A549 (cell line): ENCODE measurements at regions not wholly inside any gene's neighbourhood (a gene's known extent, or its start where the extent isn't known, plus 50 kb on each side); places are given as distances from the start of the nearest gene placed in this dataset.

Experiments used
- ATAC-seq, 2 experiments: fragments of 200-7000 bp in 1 of 2; fragments of >200 bp in 1 of 2; cut with Nextera tagmentation in 1 of 2; cut with Tn5 transposase in 1 of 2; 3 replicates each; pipeline versions ENCODE4 v1.8.0 to v1.9.1; 2018 to 2020; ENCODE audit warnings: mild to moderate bottlenecking in 1 of 2, moderate library complexity in 1 of 2
- CTCF ChIA-PET: fragments of 300-600 bp; sonication (Branson Sonifier 250); formaldehyde crosslinking; extraction: SDS; loops from one replicate; lab custom pipeline; 2021; ENCODE audit warnings: antibody characterized with exemption, inconsistent platforms; lab: Yijun Ruan, JAX
- POLR2A ChIA-PET: fragments of 350-600 bp; formaldehyde crosslinking; extraction: SDS; loops from one replicate; lab custom pipeline; 2021; ENCODE audit warnings: antibody characterized with exemption, inconsistent platforms; lab: Yijun Ruan, JAX
- DNase-seq, 2 experiments: peaks; one replicate each; pipeline versions ENCODE4 v3.0.0 to v3.0.0-alpha.2; 2011 to 2016; ENCODE audit warnings: low read depth in 1 of 2, low spot score in 1 of 2
- FAIRE-seq: peaks from 2 replicates; lab custom pipeline; 2011; peaks lifted over from hg19 to GRCh38; lab: Jason Lieb, UNC
- H3K27ac ChIP-seq, 2 experiments: fragments of >200 bp; sonication (Bioruptor Twin); formaldehyde crosslinking; 3 replicates each; pipeline ENCODE4 v1.5.1; 2016 to 2017
- H3K4me1 ChIP-seq: fragments of >200 bp; sonication (Bioruptor Twin); formaldehyde crosslinking; 3 replicates; pipeline ENCODE4 v1.6.1; 2016
- H3K4me2 ChIP-seq: fragments of >200 bp; sonication (Bioruptor Twin); formaldehyde crosslinking; 3 replicates; pipeline ENCODE4 v1.6.1; 2016
- H3K4me3 ChIP-seq: fragments of >200 bp; sonication (Bioruptor Twin); formaldehyde crosslinking; 3 replicates; pipeline ENCODE4 v1.5.1; 2016
- H3K9me3 ChIP-seq: fragments of >200 bp; sonication (Bioruptor Twin); formaldehyde crosslinking; 3 replicates; pipeline ENCODE4 v1.6.1; 2016
- CBX2 ChIP-seq: fragments of 200-600 bp; sonication (generic); IDR thresholded peaks from 2 replicates; pipeline ENCODE4 v1.6.1; 2016; ENCODE audit warnings: low read depth, mild to moderate bottlenecking, borderline replicate concordance
- CEBPB ChIP-seq, 2 experiments: fragments of >200 bp in 1 of 2; sonication (Bioruptor Twin) in 1 of 2; formaldehyde crosslinking in 1 of 2; IDR thresholded peaks; 2 replicates each; pipeline ENCODE4 v1.6.1; 2012 to 2016
- CHD4 ChIP-seq: fragments of 200-600 bp; sonication (generic); IDR thresholded peaks from 2 replicates; pipeline ENCODE4 v1.6.1; 2016; ENCODE audit warnings: antibody characterized with exemption, mild to moderate bottlenecking, borderline replicate concordance
- EHF ChIP-seq: fragments of 250-450 bp; sonication (Bioruptor Pico); IDR thresholded peaks from 2 replicates; pipeline ENCODE4 v1.5.0; 2020; ENCODE audit warnings: mild to moderate bottlenecking
- EHMT2 ChIP-seq: fragments of 200-600 bp; sonication (generic); IDR thresholded peaks from 2 replicates; pipeline ENCODE4 v1.6.1; 2016; ENCODE audit warnings: antibody characterized with exemption, low read depth, mild to moderate bottlenecking, moderate library complexity
- EP300 ChIP-seq, 2 experiments: fragments of >200 bp; sonication (Bioruptor Twin); formaldehyde crosslinking; IDR thresholded peaks; 2 replicates in 1 of 2; 3 replicates in 1 of 2; pipeline ENCODE4 v1.6.1; 2016 to 2017
- ESRRA ChIP-seq: fragments of 150-350 bp; IDR thresholded peaks from 2 replicates; pipeline ENCODE4 v1.6.1; 2014; ENCODE audit warnings: mild to moderate bottlenecking, low read length, borderline replicate concordance
- FOSB ChIP-seq: fragments of 250-450 bp; sonication (Bioruptor Pico); IDR thresholded peaks from 2 replicates; pipeline ENCODE4 v1.5.0; 2020; ENCODE audit warnings: mild to moderate bottlenecking, moderate library complexity
- FOSL2 ChIP-seq, 2 experiments: fragments of 450-650 bp in 1 of 2; fragments of >200 bp in 1 of 2; sonication (Bioruptor Twin) in 1 of 2; formaldehyde crosslinking; IDR thresholded peaks; 2 replicates each; pipeline versions ENCODE4 v1.5.0 to v1.6.1; 2016 to 2020; ENCODE audit warnings: mild to moderate bottlenecking in 1 of 2, moderate library complexity in 1 of 2
- HEYL ChIP-seq: fragments of 250-450 bp; sonication (Bioruptor Pico); IDR thresholded peaks from 2 replicates; pipeline ENCODE4 v1.8.0; 2021; ENCODE audit warnings: mild to moderate bottlenecking, moderate library complexity
- HOXB13 ChIP-seq: fragments of 250-450 bp; sonication (Bioruptor Pico); IDR thresholded peaks from 2 replicates; pipeline ENCODE4 v1.5.0; 2020; ENCODE audit warnings: low read depth, mild to moderate bottlenecking, moderate library complexity
- HOXB5 ChIP-seq: fragments of 250-450 bp; sonication (Bioruptor Pico); IDR thresholded peaks from 2 replicates; pipeline ENCODE4 v1.5.0; 2020; ENCODE audit warnings: mild to moderate bottlenecking, moderate library complexity
- JUN ChIP-seq, 2 experiments: fragments of >200 bp; sonication (Bioruptor Twin); formaldehyde crosslinking; IDR thresholded peaks; 2 replicates in 1 of 2; 3 replicates in 1 of 2; pipeline ENCODE4 v1.6.1; 2016 to 2017
- KDM1A ChIP-seq: fragments of 200-600 bp; sonication (generic); IDR thresholded peaks from 2 replicates; pipeline ENCODE4 v1.6.1; 2016; ENCODE audit warnings: low read depth, mild to moderate bottlenecking
- MAZ ChIP-seq: fragments of 150-350 bp; IDR thresholded peaks from 2 replicates; pipeline ENCODE4 v1.6.1; 2014; ENCODE audit warnings: antibody characterized with exemption, low read depth, low read length, borderline replicate concordance
- NPAS2 ChIP-seq: fragments of 250-450 bp; sonication (Bioruptor Pico); IDR thresholded peaks from 2 replicates; pipeline ENCODE4 v1.8.0; 2022; ENCODE audit warnings: mild to moderate bottlenecking, moderate library complexity, borderline replicate concordance
- RAD21 ChIP-seq, 2 experiments: fragments of >200 bp in 1 of 2; sonication (Bioruptor Twin) in 1 of 2; formaldehyde crosslinking in 1 of 2; IDR thresholded peaks in 1 of 2; conservative IDR thresholded peaks in 1 of 2; 2 replicates in 1 of 2; 3 replicates in 1 of 2; pipeline ENCODE4 v1.6.1; 2012 to 2018; ENCODE audit warnings: inconsistent platforms in 1 of 2
- RARB ChIP-seq: fragments of 250-450 bp; sonication (Bioruptor Pico); IDR thresholded peaks from 2 replicates; pipeline ENCODE4 v1.8.0; 2021; ENCODE audit warnings: mild to moderate bottlenecking, moderate library complexity
- RFX5 ChIP-seq: fragments of 450-650 bp; IDR thresholded peaks from 2 replicates; pipeline ENCODE4 v1.7.1; 2014; ENCODE audit warnings: antibody characterized with exemption, mild to moderate bottlenecking, moderate library complexity
- RNF2 ChIP-seq: fragments of 200-600 bp; sonication (generic); IDR thresholded peaks from 2 replicates; pipeline ENCODE4 v1.6.1; 2016; ENCODE audit warnings: low read depth, mild to moderate bottlenecking, antibody characterized with exemption, moderate library complexity, borderline replicate concordance
- SMC3 ChIP-seq: fragments of >200 bp; sonication (Bioruptor Twin); formaldehyde crosslinking; IDR thresholded peaks from 3 replicates; pipeline ENCODE4 v1.6.1; 2018; ENCODE audit warnings: inconsistent platforms
- ZC3H11A ChIP-seq: fragments of 450-650 bp; IDR thresholded peaks from 2 replicates; pipeline ENCODE4 v1.6.1; 2014; ENCODE audit warnings: antibody characterized with exemption, mild to moderate bottlenecking
- ZNF302 ChIP-seq: fragments of 250-450 bp; sonication (Bioruptor Pico); IDR thresholded peaks from 2 replicates; pipeline ENCODE4 v1.9.0; 2021; ENCODE audit warnings: inconsistent platforms, mild to moderate bottlenecking, moderate library complexity
- WGBS: methylation state at CpG from one replicate; pipeline ENCODE4 v1.1.6; 2017; ENCODE audit errors: missing lambda C conversion rate; 5-methylcytosine and 5-hydroxymethylcytosine counted together
- TF ChIP-seq, protein P1 (sequence below): fragments of >200 bp; sonication (Bioruptor Twin); formaldehyde crosslinking; IDR thresholded peaks from 2 replicates; pipeline ENCODE4 v1.6.1; 2016
- TF ChIP-seq, protein P2 (sequence below): fragments of 250-450 bp; sonication (Bioruptor Pico); IDR thresholded peaks from 2 replicates; pipeline ENCODE4 v1.5.0; 2021; ENCODE audit warnings: mild to moderate bottlenecking, moderate library complexity, borderline replicate concordance
- TF ChIP-seq, protein P3 (sequence below): fragments of >200 bp; sonication (Bioruptor Twin); formaldehyde crosslinking; IDR thresholded peaks from 3 replicates; pipeline ENCODE4 v1.5.1; 2016
- TF ChIP-seq, protein P4 (sequence below): IDR thresholded peaks from 2 replicates; pipeline ENCODE4 v1.6.1; 2012
- TF ChIP-seq, protein P5 (sequence below): IDR thresholded peaks from 2 replicates; pipeline ENCODE4 v1.6.1; 2012

DNA sequence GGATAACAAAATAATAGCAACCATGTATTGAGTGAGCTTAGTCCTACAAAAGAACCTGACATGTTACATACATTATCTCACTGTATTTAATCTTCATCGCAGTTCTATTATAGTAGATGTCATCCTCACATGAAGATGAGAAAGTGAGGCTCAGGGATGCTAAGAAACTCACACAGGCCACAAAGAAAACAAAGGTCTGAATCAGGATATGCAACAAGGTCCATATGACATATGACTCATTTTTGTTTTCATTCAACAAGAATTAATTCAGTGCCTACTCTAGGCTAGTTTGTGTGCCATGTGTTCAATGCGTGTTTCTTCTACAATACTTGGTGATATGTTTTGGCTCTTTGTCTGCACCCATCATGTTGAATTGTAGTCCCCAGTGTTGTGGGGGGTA lies 219.7 kb upstream of the EPHA4 start:
- H3K4me1 ChIP-seq, result no peaks in the 10 kb centered on the region
- CTCF ChIA-PET, result no interaction called here
- H3K4me2 ChIP-seq, result no peak overlapping the region
- POLR2A ChIA-PET, result no interaction called here
- no peak for TF ChIP-seq JUN (IDR thresholded peaks at IDR 0.05)
- TF ChIP-seq MAZ, result no peak
- TF ChIP-seq FOSB (CRISPR knock-in tag), result no peak
- TF ChIP-seq FOSL2 (IDR thresholded peaks at IDR 0.05), result no peak
- no peak for TF ChIP-seq FOSL2 (CRISPR knock-in tag; IDR thresholded peaks at IDR 0.05)
- TF ChIP-seq, protein P1, sequence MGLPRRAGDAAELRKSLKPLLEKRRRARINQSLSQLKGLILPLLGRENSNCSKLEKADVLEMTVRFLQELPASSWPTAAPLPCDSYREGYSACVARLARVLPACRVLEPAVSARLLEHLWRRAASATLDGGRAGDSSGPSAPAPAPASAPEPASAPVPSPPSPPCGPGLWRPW, result no peak
- no peak for TF ChIP-seq RARB (CRISPR knock-in tag)
- TF ChIP-seq RNF2, result no peak
- TF ChIP-seq RFX5, result no peak
- TF ChIP-seq, protein P2, sequence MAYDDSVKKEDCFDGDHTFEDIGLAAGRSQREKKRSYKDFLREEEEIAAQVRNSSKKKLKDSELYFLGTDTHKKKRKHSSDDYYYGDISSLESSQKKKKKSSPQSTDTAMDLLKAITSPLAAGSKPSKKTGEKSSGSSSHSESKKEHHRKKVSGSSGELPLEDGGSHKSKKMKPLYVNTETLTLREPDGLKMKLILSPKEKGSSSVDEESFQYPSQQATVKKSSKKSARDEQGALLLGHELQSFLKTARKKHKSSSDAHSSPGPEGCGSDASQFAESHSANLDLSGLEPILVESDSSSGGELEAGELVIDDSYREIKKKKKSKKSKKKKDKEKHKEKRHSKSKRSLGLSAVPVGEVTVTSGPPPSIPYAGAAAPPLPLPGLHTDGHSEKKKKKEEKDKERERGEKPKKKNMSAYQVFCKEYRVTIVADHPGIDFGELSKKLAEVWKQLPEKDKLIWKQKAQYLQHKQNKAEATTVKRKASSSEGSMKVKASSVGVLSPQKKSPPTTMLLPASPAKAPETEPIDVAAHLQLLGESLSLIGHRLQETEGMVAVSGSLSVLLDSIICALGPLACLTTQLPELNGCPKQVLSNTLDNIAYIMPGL, result no peak
- TF ChIP-seq HOXB13 (CRISPR knock-in tag), result no peak
- TF ChIP-seq, protein P3, sequence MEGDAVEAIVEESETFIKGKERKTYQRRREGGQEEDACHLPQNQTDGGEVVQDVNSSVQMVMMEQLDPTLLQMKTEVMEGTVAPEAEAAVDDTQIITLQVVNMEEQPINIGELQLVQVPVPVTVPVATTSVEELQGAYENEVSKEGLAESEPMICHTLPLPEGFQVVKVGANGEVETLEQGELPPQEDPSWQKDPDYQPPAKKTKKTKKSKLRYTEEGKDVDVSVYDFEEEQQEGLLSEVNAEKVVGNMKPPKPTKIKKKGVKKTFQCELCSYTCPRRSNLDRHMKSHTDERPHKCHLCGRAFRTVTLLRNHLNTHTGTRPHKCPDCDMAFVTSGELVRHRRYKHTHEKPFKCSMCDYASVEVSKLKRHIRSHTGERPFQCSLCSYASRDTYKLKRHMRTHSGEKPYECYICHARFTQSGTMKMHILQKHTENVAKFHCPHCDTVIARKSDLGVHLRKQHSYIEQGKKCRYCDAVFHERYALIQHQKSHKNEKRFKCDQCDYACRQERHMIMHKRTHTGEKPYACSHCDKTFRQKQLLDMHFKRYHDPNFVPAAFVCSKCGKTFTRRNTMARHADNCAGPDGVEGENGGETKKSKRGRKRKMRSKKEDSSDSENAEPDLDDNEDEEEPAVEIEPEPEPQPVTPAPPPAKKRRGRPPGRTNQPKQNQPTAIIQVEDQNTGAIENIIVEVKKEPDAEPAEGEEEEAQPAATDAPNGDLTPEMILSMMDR, result no peak
- whole genome bisulfite sequencing, result 63% methylated on average over 2 of the region's 2 CpGs
- FAIRE-seq, result no peak
- no peaks in the 10 kb centered on the region for H3K9me3 ChIP-seq
- ATAC-seq, result no peak
- no peak overlapping the region for H3K27ac ChIP-seq
- no peak for DNase-seq
- H3K4me3 ChIP-seq, result no peak overlapping the region

DNA sequence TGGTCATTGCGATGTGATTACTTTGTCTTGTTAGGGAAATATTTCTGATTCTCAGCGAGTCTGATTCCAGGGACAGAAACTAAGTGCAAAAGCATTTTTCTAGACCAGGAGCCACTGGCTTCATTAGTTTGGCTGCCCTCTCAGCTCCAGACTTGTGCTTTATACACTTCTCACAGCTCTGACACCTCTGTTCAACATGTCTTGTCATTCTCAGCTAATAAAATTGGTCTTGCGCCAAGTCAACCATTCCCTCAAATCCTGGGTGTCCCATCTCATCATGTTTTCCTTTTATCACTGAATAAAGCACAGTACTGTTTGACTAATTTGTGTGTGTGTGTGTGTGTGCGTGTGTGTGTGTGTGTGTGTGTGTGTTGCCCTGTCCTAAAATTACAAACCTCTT lies 215.5 kb upstream of the EPHA4 start:
- CTCF ChIA-PET, result interaction anchor here (0.9 kb wide), 1 partner anchor 138 kb away, joined by 3 read pairs; no protein-coding TSS in a partner anchor
- TF ChIP-seq RNF2 (no peak), CEBPB (IDR thresholded peaks at IDR 0.05) (no peak), HOXB5 (CRISPR knock-in tag) (no peak), CHD4 (no peak), ZC3H11A (no peak), ZNF302 (CRISPR knock-in tag) (no peak), NPAS2 (CRISPR knock-in tag) (no peak), EHMT2 (no peak), SMC3 (no peak), FOSB (CRISPR knock-in tag) (no peak), CBX2 (no peak), KDM1A (no peak), RAD21 (conservative IDR thresholded peaks at IDR 0.05 in 1 of 2, IDR thresholded peaks at IDR 0.05 in 1 of 2) (no peak), EP300 (IDR thresholded peaks at IDR 0.05) (no peak), HEYL (no peak), EHF (CRISPR knock-in tag) (no peak), ESRRA (no peak)
- TF ChIP-seq, protein P4, sequence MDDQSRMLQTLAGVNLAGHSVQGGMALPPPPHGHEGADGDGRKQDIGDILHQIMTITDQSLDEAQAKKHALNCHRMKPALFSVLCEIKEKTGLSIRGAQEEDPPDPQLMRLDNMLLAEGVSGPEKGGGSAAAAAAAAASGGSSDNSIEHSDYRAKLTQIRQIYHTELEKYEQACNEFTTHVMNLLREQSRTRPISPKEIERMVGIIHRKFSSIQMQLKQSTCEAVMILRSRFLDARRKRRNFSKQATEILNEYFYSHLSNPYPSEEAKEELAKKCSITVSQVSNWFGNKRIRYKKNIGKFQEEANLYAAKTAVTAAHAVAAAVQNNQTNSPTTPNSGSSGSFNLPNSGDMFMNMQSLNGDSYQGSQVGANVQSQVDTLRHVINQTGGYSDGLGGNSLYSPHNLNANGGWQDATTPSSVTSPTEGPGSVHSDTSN, result no peak
- TF ChIP-seq, protein P5, sequence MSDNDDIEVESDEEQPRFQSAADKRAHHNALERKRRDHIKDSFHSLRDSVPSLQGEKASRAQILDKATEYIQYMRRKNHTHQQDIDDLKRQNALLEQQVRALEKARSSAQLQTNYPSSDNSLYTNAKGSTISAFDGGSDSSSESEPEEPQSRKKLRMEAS, result no peak
- H3K4me1 ChIP-seq, result no peaks in the 10 kb centered on the region
- DNase-seq, result no peak
- no peak overlapping the region for H3K27ac ChIP-seq
- no peak overlapping the region for H3K4me2 ChIP-seq
- WGBS, result 45% methylated on average over 4 of the region's 4 CpGs
- POLR2A ChIA-PET, result no interaction called here
- no peaks in the 10 kb centered on the region for H3K9me3 ChIP-seq
- no peak for ATAC-seq
- no peak for FAIRE-seq
- no peak overlapping the region for H3K4me3 ChIP-seq
